GM18505 (cell line): ENCODE measurements at regions not wholly inside any gene's neighbourhood (a gene's known extent, or its start where the extent isn't known, plus 50 kb on each side); places are given as distances from the start of the nearest gene placed in this dataset.
"Not testable (repeated sequence)": the region's sequence is repeated elsewhere in the genome, so short reads cannot be mapped to it uniquely, and the experiment has no call there.

Experiments
- ATAC-seq: cut with Tn5 transposase; IDR thresholded peaks from one replicate; pipeline ENCODE4 v1.9.1; 2021; ENCODE audit not compliant: unreplicated experiment
- POLR2A ChIP-seq: IDR thresholded peaks from 4 replicates; pipeline ENCODE4 v1.6.1; 2011; ENCODE audit warnings: borderline replicate concordance; ENCODE audit not compliant: insufficient read depth, insufficient read length; ENCODE audit errors: extremely low read depth

- no peak for ATAC-seq
- no peak for TF ChIP-seq POLR2A
Measured at GRCh38 chr7:113562801-113563200, 356.0 kb downstream of the PPP1R3A start.

GRCh38 chr7:113562242-113562641 is 356.6 kb downstream of the PPP1R3A start:
- no peak for ATAC-seq
- TF ChIP-seq POLR2A = no peak

- TF ChIP-seq POLR2A = no peak
- no peak for ATAC-seq
Measured at GRCh38 chr7:113561446-113561845, 357.4 kb downstream of the PPP1R3A start.

GRCh38 chr7:113550966-113551365 is 367.8 kb downstream of the PPP1R3A start:
- no peak for TF ChIP-seq POLR2A
- ATAC-seq = no peak

- no peak for TF ChIP-seq POLR2A
- no peak for ATAC-seq
Measured at GRCh38 chr7:113548561-113548960, 370.2 kb downstream of the PPP1R3A start.

- no peak for TF ChIP-seq POLR2A
- ATAC-seq = no peak
Measured at GRCh38 chr7:113548137-113548536, 370.7 kb downstream of the PPP1R3A start.

- ATAC-seq = no peak
- no peak for TF ChIP-seq POLR2A
Measured at GRCh38 chr7:113521468-113521867, 397.3 kb downstream of the PPP1R3A start.

- ATAC-seq = no peak
- no peak for TF ChIP-seq POLR2A
Measured at GRCh38 chr7:113519472-113519871, 399.3 kb downstream of the PPP1R3A start.

- ATAC-seq = no peak
- no peak for TF ChIP-seq POLR2A
Measured at GRCh38 chr7:113504691-113505090, 386.3 kb upstream of the SMIM30 start.

- TF ChIP-seq POLR2A = no peak
- ATAC-seq = no peak
Measured at GRCh38 chr7:113504142-113504541, 385.8 kb upstream of the SMIM30 start.

GRCh38 chr7:113496586-113496985 is 378.2 kb upstream of the SMIM30 start:
- not testable (repeated sequence) for ATAC-seq

- not testable (repeated sequence) for ATAC-seq
Measured at GRCh38 chr7:113494797-113495566, 376.6 kb upstream of the SMIM30 start.

- no peak for ATAC-seq
- TF ChIP-seq POLR2A = no peak
Measured at GRCh38 chr7:113491305-113491704, 373.0 kb upstream of the SMIM30 start.

- no peak for TF ChIP-seq POLR2A
Measured at GRCh38 chr7:113487925-113488731, 369.8 kb upstream of the SMIM30 start.

GRCh38 chr7:113486548-113486947 is 368.2 kb upstream of the SMIM30 start:
- TF ChIP-seq POLR2A = no peak
- no peak for ATAC-seq

More at GRCh38 chr7:113487925-113488731, 369.8 kb upstream of the SMIM30 start:
- ATAC-seq = no peak

GRCh38 chr7:113483657-113484056 is 365.3 kb upstream of the SMIM30 start:
- ATAC-seq = no peak
- no peak for TF ChIP-seq POLR2A
